GM13977 (cell line): ENCODE measurements at regions not wholly inside any gene's neighbourhood (a gene's known extent, or its start where the extent isn't known, plus 50 kb on each side); places are given as distances from the start of the nearest gene placed in this dataset.

Source experiments
- DNase-seq: peaks from one replicate; pipeline ENCODE4 v3.0.0; 2012; ENCODE audit warnings: low spot score
- CTCF ChIP-seq: IDR thresholded peaks from 2 replicates; pipeline ENCODE4 v1.5.1; 2012; ENCODE audit warnings: mild to moderate bottlenecking, control low read depth; ENCODE audit not compliant: insufficient read depth; ENCODE audit errors: extremely low read depth, missing control alignments
- in situ Hi-C: fragments of 300-500 bp; cut with MboI; formaldehyde crosslinking; loops from one replicate; pipeline ENCODE4 v1.12.0; 2022; ENCODE audit warnings: low sequenced_read_pairs, low pct_unique_long_range_greater_than_20kb, mixed read lengths, inconsistent platforms; ENCODE audit not compliant: unreplicated experiment

- in situ Hi-C loops = no loop called here
- TF ChIP-seq CTCF = no peak
- DNase-seq = no peak
These were observed 457.1 kb upstream of the ROBO2 start for GRCh38 chr3:76582632-76583378.

DNA sequence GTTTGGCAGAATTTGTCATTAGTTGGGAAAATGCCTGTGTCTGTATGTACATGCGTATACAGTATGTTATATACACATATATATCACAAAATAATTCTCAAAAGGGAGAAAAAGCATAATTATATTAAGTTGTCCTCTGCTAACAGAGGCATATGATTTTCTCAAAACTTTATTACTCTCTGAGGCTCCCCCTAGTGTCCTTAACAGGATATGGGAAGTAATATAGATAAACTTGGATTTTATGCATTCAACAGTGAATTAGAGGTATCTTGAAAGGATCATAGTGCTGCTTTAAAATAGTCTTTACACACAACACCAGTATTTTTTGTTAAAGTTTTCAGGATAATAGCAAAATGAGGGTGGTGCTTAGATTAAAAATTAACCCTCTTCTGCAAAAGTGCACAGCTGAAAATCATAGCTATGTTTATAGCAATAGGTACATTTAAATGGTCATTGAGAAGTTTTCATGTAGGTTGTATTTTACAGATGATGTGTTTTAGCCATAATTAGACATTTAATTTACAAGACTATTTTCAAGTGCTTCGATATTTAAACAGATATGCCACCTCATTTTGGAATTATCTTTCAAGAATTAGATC, 454.0 kb upstream of the ROBO2 start:
- peak; percentile 26 for DNase-seq
- TF ChIP-seq CTCF = peak; percentile 63
- in situ Hi-C loops = no loop called here

- no peak for TF ChIP-seq CTCF
- in situ Hi-C loops = no loop called here
- no peak for DNase-seq
These were observed 453.4 kb upstream of the ROBO2 start for GRCh38 chr3:76586471-76586870.

- DNase-seq = no peak
- in situ Hi-C loops = no loop called here
- TF ChIP-seq CTCF = no peak
These were observed 429.7 kb upstream of the ROBO2 start for GRCh38 chr3:76610150-76610549.

GRCh38 chr3:76615719-76616118, 424.2 kb upstream of the ROBO2 start:
- in situ Hi-C loops = no loop called here
- TF ChIP-seq CTCF = no peak
- DNase-seq = no peak

- no peak for TF ChIP-seq CTCF
- no peak for DNase-seq
- in situ Hi-C loops = no loop called here
These were observed 415.7 kb upstream of the ROBO2 start for GRCh38 chr3:76624164-76624563.
